ENCODE measurements at regions not wholly inside any gene's neighbourhood (a gene's known extent, or its start where the extent isn't known, plus 50 kb on each side); places are given as distances from the start of the nearest gene placed in this dataset.

GRCh38 chr3:13937131-13937530 is 57.3 kb upstream of the WNT7A start:
- H3K4me3 ChIP-seq (replicated peaks in 1 of 3; ENCODE audit: insufficient read depth in 1 of 3, low read depth in 1 of 3, low read length in 3 of 3) = no peak overlapping the region
- no peaks in the 10 kb centered on the region for H3K27me3 ChIP-seq (ENCODE audit: control insufficient read depth in 2 of 2, insufficient read depth in 2 of 2, low read length in 2 of 2)
- dilution Hi-C loops (cut with MboI; ENCODE audit: extremely low pct_ligation_motif_present, low sequenced_read_pairs) = no loop called here
- H3K9ac ChIP-seq (replicated peaks; ENCODE audit: extremely low read depth, insufficient read depth, low read length) = no peak overlapping the region
- ChIA-PET POLR2A (no interaction called here), CTCF (no interaction called here)
- DNase-seq (ENCODE audit: low read depth, low spot score) = no peak
- no peaks in the 10 kb centered on the region for H3K36me3 ChIP-seq (ENCODE audit: control insufficient read depth in 2 of 2, extremely low read depth in 1 of 2, insufficient read depth in 2 of 2, low read length in 2 of 2)
- H3K79me2 ChIP-seq (ENCODE audit: control insufficient read depth, insufficient read depth, low read length) = no peaks in the 10 kb centered on the region
- no peak for TF ChIP-seq MAX (IDR thresholded peaks at IDR 0.05; ENCODE audit: insufficient read depth, insufficient read length)
- no peak for TF ChIP-seq CTCF (IDR thresholded peaks at IDR 0.05; ENCODE audit: extremely low read depth in 1 of 2, insufficient read depth in 1 of 2, low read depth in 1 of 2, low read length in 2 of 2)
- TF ChIP-seq POLR2AphosphoS5 (IDR thresholded peaks at IDR 0.05; ENCODE audit: insufficient read depth, low read depth, low read length) = no peak
- TF ChIP-seq MYC (IDR thresholded peaks at IDR 0.05; ENCODE audit: low read depth, low read length) = no peak
- TF ChIP-seq GATA2 (IDR thresholded peaks at IDR 0.05; ENCODE audit: insufficient read depth, insufficient read length, low read depth, low read length) = no peak
- TF ChIP-seq EZH2 (IDR thresholded peaks at IDR 0.05; ENCODE audit: borderline replicate concordance, low read depth, low read length, severe bottlenecking) = no peak
- TF ChIP-seq POLR2A (IDR thresholded peaks at IDR 0.05; ENCODE audit: low read depth, low read length) = no peak
- no peak overlapping the region for H2AFZ ChIP-seq (ENCODE audit: low read depth, low read length)
- intact Hi-C loops (cut with micrococcal nuclease) = no loop called here
- H3K27ac ChIP-seq (ENCODE audit: insufficient read depth, low read depth, low read length) = no peak overlapping the region
- H3K4me1 ChIP-seq (ENCODE audit: control insufficient read depth, extremely low read depth, insufficient read depth, low read length) = no peaks in the 10 kb centered on the region
- BruUV-seq (replicated peaks) = no TSS peak
- no peak overlapping the region for H3K4me2 ChIP-seq (ENCODE audit: insufficient read depth, low read length)
- H3K9me1 ChIP-seq (replicated peaks; ENCODE audit: control insufficient read depth, extremely low read depth, insufficient read depth, low read length) = no peaks in the 10 kb centered on the region
- no peaks in the 10 kb centered on the region for H4K20me1 ChIP-seq (replicated peaks; ENCODE audit: control insufficient read depth, extremely low read depth, insufficient read depth, low read length)
- no peaks in the 10 kb centered on the region for H3K9me3 ChIP-seq (replicated peaks; ENCODE audit: control insufficient read depth, insufficient read depth, low read length)
- no peak for FAIRE-seq

All from endothelial cell of umbilical vein (primary cell).